SK-N-SH (cell line): ENCODE measurements at regions not wholly inside any gene's neighbourhood (a gene's known extent, or its start where the extent isn't known, plus 50 kb on each side); places are given as distances from the start of the nearest gene placed in this dataset.

Experiments
- CTCF ChIA-PET: fragments of 300-600, 350-600 bp; formaldehyde crosslinking; extraction: SDS; loops from one replicate; lab custom pipeline; 2021; lab: Yijun Ruan, JAX
- POLR2A ChIA-PET: fragments of 350-600 bp; sonication (Branson Sonifier 250); formaldehyde crosslinking; extraction: SDS; loops from one replicate; lab custom pipeline; 2020; ENCODE audit warnings: antibody characterized with exemption, inconsistent platforms; lab: Yijun Ruan, JAX
- DNase-seq: peaks from one replicate; pipeline ENCODE4 v3.0.0; 2012
- H2AFZ ChIP-seq: fragments of 200-600 bp; sonication (generic); 2 replicates; pipeline ENCODE4 v1.8.1; 2016; ENCODE audit warnings: antibody characterized with exemption, mild to moderate bottlenecking, low read depth
- H3F3A ChIP-seq: fragments of 200-600 bp; sonication (generic); replicated peaks from 2 replicates; pipeline ENCODE3; 2016; ENCODE audit warnings: antibody characterized with exemption, mild to moderate bottlenecking; ENCODE audit not compliant: insufficient read depth
- H3K27ac ChIP-seq, 2 experiments: fragments of 200-500 bp in 1 of 2; fragments of 200-600 bp in 1 of 2; sonication (Bioruptor generic) in 1 of 2; sonication (generic), shearing (Covaris generic) in 1 of 2; 2 replicates each; pipeline versions ENCODE4 v1.5.1 to v1.6.1; 2014 to 2016; ENCODE audit warnings: low read depth in 2 of 2, inconsistent platforms in 1 of 2, low read length in 1 of 2, mild to moderate bottlenecking in 1 of 2, mixed read lengths in 1 of 2
- H3K27me3 ChIP-seq: fragments of 200-600 bp; sonication (generic), shearing (Covaris generic); 2 replicates; pipeline ENCODE4 v1.6.1; 2016; ENCODE audit warnings: mixed run types; ENCODE audit not compliant: insufficient read depth
- H3K36me3 ChIP-seq, 2 experiments: fragments of 200-500 bp in 1 of 2; fragments of 200-600 bp in 1 of 2; sonication (Bioruptor generic) in 1 of 2; sonication (generic) in 1 of 2; replicated peaks in 1 of 2; 2 replicates each; pipeline versions ENCODE3 to v1.5.1; 2014 to 2016; ENCODE audit warnings: low read length in 1 of 2, mild to moderate bottlenecking in 1 of 2; ENCODE audit not compliant: insufficient read depth in 2 of 2, control insufficient read depth in 1 of 2
- H3K4me1 ChIP-seq, 2 experiments: fragments of 200-500 bp in 1 of 2; fragments of 200-600 bp in 1 of 2; sonication (Bioruptor generic) in 1 of 2; sonication (generic), shearing (Covaris generic) in 1 of 2; 2 replicates each; pipeline versions ENCODE4 v1.5.1 to v1.6.1; 2014 to 2016; ENCODE audit warnings: low read depth in 1 of 2, low read length in 1 of 2, mixed run types in 1 of 2; ENCODE audit not compliant: insufficient read depth in 2 of 2, control insufficient read depth in 1 of 2
- H3K4me2 ChIP-seq: fragments of 200-600 bp; sonication (generic), shearing (Covaris generic); 2 replicates; pipeline ENCODE4 v1.6.1; 2017; ENCODE audit warnings: mixed run types
- H3K4me3 ChIP-seq, 2 experiments: fragments of 200-500 bp in 1 of 2; fragments of 200-600 bp in 1 of 2; sonication (Bioruptor generic) in 1 of 2; sonication (generic), shearing (Covaris generic) in 1 of 2; 2 replicates each; pipeline versions ENCODE4 v1.5.1 to v1.8.1; 2014 to 2016; ENCODE audit warnings: low read depth in 2 of 2, inconsistent platforms in 1 of 2, low read length in 1 of 2, mild to moderate bottlenecking in 1 of 2, mixed read lengths in 1 of 2, moderate library complexity in 1 of 2
- H3K79me2 ChIP-seq: fragments of 200-600 bp; sonication (generic); 2 replicates; pipeline ENCODE4 v1.8.1; 2017; ENCODE audit warnings: mild to moderate bottlenecking; ENCODE audit not compliant: insufficient read depth
- H3K9ac ChIP-seq: fragments of 200-600 bp; sonication (generic); 2 replicates; pipeline ENCODE4 v1.6.1; 2017; ENCODE audit warnings: mixed run types
- H3K9me2 ChIP-seq: fragments of 200-600 bp; sonication (generic); 2 replicates; pipeline ENCODE4 v1.6.1; 2017; ENCODE audit warnings: mixed run types
- H3K9me3 ChIP-seq: fragments of 200-600 bp; sonication (generic); 2 replicates; pipeline ENCODE4 v1.6.1; 2017; ENCODE audit warnings: mixed run types, mild to moderate bottlenecking, moderate library complexity
- H4K20me1 ChIP-seq: fragments of 200-600 bp; sonication (generic); 2 replicates; pipeline ENCODE4 v1.6.1; 2017; ENCODE audit warnings: mild to moderate bottlenecking, mixed run types; ENCODE audit not compliant: insufficient read depth
- ELF1 ChIP-seq: IDR thresholded peaks from 2 replicates; pipeline ENCODE4 v1.4.0; 2012
- FOSL2 ChIP-seq: IDR thresholded peaks from 2 replicates; pipeline ENCODE4 v1.4.0; 2012; ENCODE audit warnings: low read depth, mild to moderate bottlenecking, moderate library complexity, borderline replicate concordance
- FOXJ3 ChIP-seq: sonication (generic); formaldehyde crosslinking; IDR thresholded peaks from 2 replicates; pipeline ENCODE4 v1.5.1; 2020; ENCODE audit warnings: mild to moderate bottlenecking, missing genetic modification reagents
- GATA2 ChIP-seq: sonication (generic); formaldehyde crosslinking; IDR thresholded peaks from 2 replicates; pipeline ENCODE4 v1.5.0; 2020; ENCODE audit warnings: mild to moderate bottlenecking, missing genetic modification reagents
- JUND ChIP-seq: IDR thresholded peaks from 2 replicates; pipeline ENCODE4 v1.4.0; 2012
- MEF2A ChIP-seq: IDR thresholded peaks from 2 replicates; pipeline ENCODE4 v1.4.0; 2012; ENCODE audit warnings: low read depth, borderline replicate concordance
- NRF1 ChIP-seq: IDR thresholded peaks from 2 replicates; pipeline ENCODE4 v1.6.1; 2012; ENCODE audit warnings: low read depth, mild to moderate bottlenecking, low read length
- POLR2AphosphoS5 ChIP-seq: IDR thresholded peaks from 2 replicates; pipeline ENCODE4 v1.6.1; 2012; ENCODE audit warnings: low read depth, low read length
- RFX5 ChIP-seq: IDR thresholded peaks from 2 replicates; pipeline ENCODE4 v1.6.1; 2012; ENCODE audit warnings: mild to moderate bottlenecking, improper control_type of control experiment, low read length
- RXRA ChIP-seq: IDR thresholded peaks from 2 replicates; pipeline ENCODE4 v1.4.0; 2012; ENCODE audit warnings: low read depth, mild to moderate bottlenecking, borderline replicate concordance
- TAF1 ChIP-seq: IDR thresholded peaks from 2 replicates; pipeline ENCODE4 v1.6.1; 2012; ENCODE audit warnings: low read depth, mild to moderate bottlenecking, low read length, moderate library complexity, borderline replicate concordance
- TCF12 ChIP-seq: IDR thresholded peaks from 2 replicates; pipeline ENCODE4 v1.4.0; 2012
- TEAD4 ChIP-seq: IDR thresholded peaks from 2 replicates; pipeline ENCODE4 v1.4.0; 2012; ENCODE audit warnings: mild to moderate bottlenecking, borderline replicate concordance; ENCODE audit not compliant: insufficient read depth
- YY1 ChIP-seq: IDR thresholded peaks from 2 replicates; pipeline ENCODE4 v1.4.0; 2012; ENCODE audit warnings: low read depth, mild to moderate bottlenecking
- WGBS: methylation state at CpG from one replicate; pipeline ENCODE4 v1.1.6; 2017; ENCODE audit warnings: low lambda C conversion rate; 5-methylcytosine and 5-hydroxymethylcytosine counted together
- TF ChIP-seq, protein P1 (sequence below): fragments of 200-600 bp; sonication (generic); IDR thresholded peaks from 2 replicates; pipeline ENCODE4 v1.6.1; 2017; ENCODE audit warnings: antibody characterized with exemption, mild to moderate bottlenecking, moderate library complexity
- TF ChIP-seq, protein P2 (sequence below): IDR thresholded peaks from 2 replicates; pipeline ENCODE4 v1.6.1; 2012; ENCODE audit warnings: mild to moderate bottlenecking, low read depth, low read length, moderate library complexity
- TF ChIP-seq, protein P3 (sequence below): fragments of 150-350 bp; IDR thresholded peaks from 2 replicates; pipeline ENCODE4 v1.6.1; 2017; ENCODE audit warnings: antibody characterized with exemption, low read length, low read depth, borderline replicate concordance
- TF ChIP-seq, protein P4 (sequence below): fragments of 150-350 bp; IDR thresholded peaks from 2 replicates; pipeline ENCODE4 v1.6.1; 2016; ENCODE audit warnings: mild to moderate bottlenecking, low read depth, low read length
- TF ChIP-seq, protein P5 (sequence below): IDR thresholded peaks from 2 replicates; pipeline ENCODE4 v1.4.0; 2012; ENCODE audit warnings: low read depth, borderline replicate concordance

DNA sequence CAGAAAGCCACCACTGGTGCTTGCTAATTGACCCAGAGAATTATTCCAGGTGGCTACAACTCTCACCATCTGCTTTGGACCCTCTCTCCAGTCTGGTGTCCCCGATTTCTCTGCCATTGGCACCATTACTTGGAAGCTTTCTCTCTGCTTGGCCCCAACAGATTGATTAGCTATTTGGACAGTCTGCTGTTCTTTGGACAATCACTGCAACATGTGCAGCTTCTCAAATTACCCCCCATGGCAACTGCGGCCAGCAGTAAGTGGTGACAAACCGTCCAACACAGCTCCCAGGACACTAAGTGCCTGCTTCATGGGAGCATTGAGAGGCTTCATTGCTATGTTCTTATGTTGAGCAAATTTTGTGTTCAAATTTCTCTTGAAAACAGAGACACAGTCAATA, 309.8 kb downstream of the TAF11L14 start:
- Histone ChIP-seq H3K27ac (no peak overlapping the region), H3F3A (no peaks in the 10 kb centered on the region), H3K4me1 (no peaks in the 10 kb centered on the region), H2AFZ (no peak overlapping the region), H3K79me2 (no peaks in the 10 kb centered on the region), H4K20me1 (no peaks in the 10 kb centered on the region), H3K4me3 (no peak overlapping the region), H3K9ac (no peak overlapping the region), H3K4me2 (no peak overlapping the region), H3K9me3 (no peaks in the 10 kb centered on the region), H3K9me2 (no peaks in the 10 kb centered on the region), H3K27me3 (no peaks in the 10 kb centered on the region), H3K36me3 (no peaks in the 10 kb centered on the region)
- TF ChIP-seq RXRA (no peak), MEF2A (no peak), POLR2AphosphoS5 (no peak), FOSL2 (no peak), TCF12 (no peak), ELF1 (no peak), TEAD4 (no peak), JUND (no peak), NRF1 (no peak), YY1 (no peak), FOXJ3 (CRISPR knock-in tag) (no peak), RFX5 (no peak), GATA2 (CRISPR knock-in tag) (no peak), TAF1 (no peak)
- TF ChIP-seq, protein P1, sequence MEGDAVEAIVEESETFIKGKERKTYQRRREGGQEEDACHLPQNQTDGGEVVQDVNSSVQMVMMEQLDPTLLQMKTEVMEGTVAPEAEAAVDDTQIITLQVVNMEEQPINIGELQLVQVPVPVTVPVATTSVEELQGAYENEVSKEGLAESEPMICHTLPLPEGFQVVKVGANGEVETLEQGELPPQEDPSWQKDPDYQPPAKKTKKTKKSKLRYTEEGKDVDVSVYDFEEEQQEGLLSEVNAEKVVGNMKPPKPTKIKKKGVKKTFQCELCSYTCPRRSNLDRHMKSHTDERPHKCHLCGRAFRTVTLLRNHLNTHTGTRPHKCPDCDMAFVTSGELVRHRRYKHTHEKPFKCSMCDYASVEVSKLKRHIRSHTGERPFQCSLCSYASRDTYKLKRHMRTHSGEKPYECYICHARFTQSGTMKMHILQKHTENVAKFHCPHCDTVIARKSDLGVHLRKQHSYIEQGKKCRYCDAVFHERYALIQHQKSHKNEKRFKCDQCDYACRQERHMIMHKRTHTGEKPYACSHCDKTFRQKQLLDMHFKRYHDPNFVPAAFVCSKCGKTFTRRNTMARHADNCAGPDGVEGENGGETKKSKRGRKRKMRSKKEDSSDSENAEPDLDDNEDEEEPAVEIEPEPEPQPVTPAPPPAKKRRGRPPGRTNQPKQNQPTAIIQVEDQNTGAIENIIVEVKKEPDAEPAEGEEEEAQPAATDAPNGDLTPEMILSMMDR = no peak
- TF ChIP-seq, protein P2, sequence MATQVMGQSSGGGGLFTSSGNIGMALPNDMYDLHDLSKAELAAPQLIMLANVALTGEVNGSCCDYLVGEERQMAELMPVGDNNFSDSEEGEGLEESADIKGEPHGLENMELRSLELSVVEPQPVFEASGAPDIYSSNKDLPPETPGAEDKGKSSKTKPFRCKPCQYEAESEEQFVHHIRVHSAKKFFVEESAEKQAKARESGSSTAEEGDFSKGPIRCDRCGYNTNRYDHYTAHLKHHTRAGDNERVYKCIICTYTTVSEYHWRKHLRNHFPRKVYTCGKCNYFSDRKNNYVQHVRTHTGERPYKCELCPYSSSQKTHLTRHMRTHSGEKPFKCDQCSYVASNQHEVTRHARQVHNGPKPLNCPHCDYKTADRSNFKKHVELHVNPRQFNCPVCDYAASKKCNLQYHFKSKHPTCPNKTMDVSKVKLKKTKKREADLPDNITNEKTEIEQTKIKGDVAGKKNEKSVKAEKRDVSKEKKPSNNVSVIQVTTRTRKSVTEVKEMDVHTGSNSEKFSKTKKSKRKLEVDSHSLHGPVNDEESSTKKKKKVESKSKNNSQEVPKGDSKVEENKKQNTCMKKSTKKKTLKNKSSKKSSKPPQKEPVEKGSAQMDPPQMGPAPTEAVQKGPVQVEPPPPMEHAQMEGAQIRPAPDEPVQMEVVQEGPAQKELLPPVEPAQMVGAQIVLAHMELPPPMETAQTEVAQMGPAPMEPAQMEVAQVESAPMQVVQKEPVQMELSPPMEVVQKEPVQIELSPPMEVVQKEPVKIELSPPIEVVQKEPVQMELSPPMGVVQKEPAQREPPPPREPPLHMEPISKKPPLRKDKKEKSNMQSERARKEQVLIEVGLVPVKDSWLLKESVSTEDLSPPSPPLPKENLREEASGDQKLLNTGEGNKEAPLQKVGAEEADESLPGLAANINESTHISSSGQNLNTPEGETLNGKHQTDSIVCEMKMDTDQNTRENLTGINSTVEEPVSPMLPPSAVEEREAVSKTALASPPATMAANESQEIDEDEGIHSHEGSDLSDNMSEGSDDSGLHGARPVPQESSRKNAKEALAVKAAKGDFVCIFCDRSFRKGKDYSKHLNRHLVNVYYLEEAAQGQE = no peak
- TF ChIP-seq, protein P3, sequence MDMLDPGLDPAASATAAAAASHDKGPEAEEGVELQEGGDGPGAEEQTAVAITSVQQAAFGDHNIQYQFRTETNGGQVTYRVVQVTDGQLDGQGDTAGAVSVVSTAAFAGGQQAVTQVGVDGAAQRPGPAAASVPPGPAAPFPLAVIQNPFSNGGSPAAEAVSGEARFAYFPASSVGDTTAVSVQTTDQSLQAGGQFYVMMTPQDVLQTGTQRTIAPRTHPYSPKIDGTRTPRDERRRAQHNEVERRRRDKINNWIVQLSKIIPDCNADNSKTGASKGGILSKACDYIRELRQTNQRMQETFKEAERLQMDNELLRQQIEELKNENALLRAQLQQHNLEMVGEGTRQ = no peak
- TF ChIP-seq, protein P4, sequence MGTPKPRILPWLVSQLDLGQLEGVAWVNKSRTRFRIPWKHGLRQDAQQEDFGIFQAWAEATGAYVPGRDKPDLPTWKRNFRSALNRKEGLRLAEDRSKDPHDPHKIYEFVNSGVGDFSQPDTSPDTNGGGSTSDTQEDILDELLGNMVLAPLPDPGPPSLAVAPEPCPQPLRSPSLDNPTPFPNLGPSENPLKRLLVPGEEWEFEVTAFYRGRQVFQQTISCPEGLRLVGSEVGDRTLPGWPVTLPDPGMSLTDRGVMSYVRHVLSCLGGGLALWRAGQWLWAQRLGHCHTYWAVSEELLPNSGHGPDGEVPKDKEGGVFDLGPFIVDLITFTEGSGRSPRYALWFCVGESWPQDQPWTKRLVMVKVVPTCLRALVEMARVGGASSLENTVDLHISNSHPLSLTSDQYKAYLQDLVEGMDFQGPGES = no peak
- TF ChIP-seq, protein P5, sequence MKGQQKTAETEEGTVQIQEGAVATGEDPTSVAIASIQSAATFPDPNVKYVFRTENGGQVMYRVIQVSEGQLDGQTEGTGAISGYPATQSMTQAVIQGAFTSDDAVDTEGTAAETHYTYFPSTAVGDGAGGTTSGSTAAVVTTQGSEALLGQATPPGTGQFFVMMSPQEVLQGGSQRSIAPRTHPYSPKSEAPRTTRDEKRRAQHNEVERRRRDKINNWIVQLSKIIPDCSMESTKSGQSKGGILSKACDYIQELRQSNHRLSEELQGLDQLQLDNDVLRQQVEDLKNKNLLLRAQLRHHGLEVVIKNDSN = no peak
- ChIA-PET POLR2A (no interaction called here), CTCF (no interaction called here)
- WGBS = 9% methylated on average over 3 of the region's 3 CpGs
- no peak for DNase-seq
